CD4-positive, alpha-beta T cell treated with Interleukin-4 for 4 hours (primary cell): ENCODE measurements at regions not wholly inside any gene's neighbourhood (a gene's known extent, or its start where the extent isn't known, plus 50 kb on each side); places are given as distances from the start of the nearest gene placed in this dataset.
"Not testable (repeated sequence)": the region's sequence is repeated elsewhere in the genome, so short reads cannot be mapped to it uniquely, and the experiment has no call there.

Experiments
- DNase-seq: peaks from one replicate; pipeline ENCODE4 v3.0.0-alpha.2; 2020

- no peak for DNase-seq
These were observed 106.7 kb downstream of the RAP2B start for GRCh38 chr3:153268564-153269279.

- no peak for DNase-seq
These were observed 107.7 kb downstream of the RAP2B start for GRCh38 chr3:153269730-153270129.

- no peak for DNase-seq
These were observed 111.2 kb downstream of the RAP2B start for GRCh38 chr3:153273217-153273616.

GRCh38 chr3:153273767-153274435 lies 111.9 kb downstream of the RAP2B start:
- DNase-seq, result no peak

- DNase-seq, result no peak
These were observed 112.5 kb downstream of the RAP2B start for GRCh38 chr3:153274561-153274960.

GRCh38 chr3:153275514-153275913 lies 113.5 kb downstream of the RAP2B start:
- DNase-seq, result no peak

GRCh38 chr3:153277029-153277428 lies 115.0 kb downstream of the RAP2B start:
- no peak for DNase-seq

- not testable (repeated sequence) for DNase-seq
These were observed 119.4 kb downstream of the RAP2B start for GRCh38 chr3:153281236-153281997.

GRCh38 chr3:153282355-153282754 lies 120.3 kb downstream of the RAP2B start:
- no peak for DNase-seq

- DNase-seq, result peak; percentile 46
These were observed 122.4 kb downstream of the RAP2B start for GRCh38 chr3:153284282-153284938.

GRCh38 chr3:153285194-153285641 lies 123.2 kb downstream of the RAP2B start:
- DNase-seq, result no peak

- DNase-seq, result no peak
These were observed 124.0 kb downstream of the RAP2B start for GRCh38 chr3:153285982-153286381.

- DNase-seq, result peak; percentile 13
These were observed 125.0 kb downstream of the RAP2B start for GRCh38 chr3:153287017-153287416.

- DNase-seq, result peak; percentile 21
These were observed 127.3 kb downstream of the RAP2B start for GRCh38 chr3:153289334-153289808.

- peak; percentile 46 for DNase-seq
These were observed 128.4 kb downstream of the RAP2B start for GRCh38 chr3:153290268-153291015.

GRCh38 chr3:153291059-153291685 lies 129.1 kb downstream of the RAP2B start:
- peak; percentile 50 for DNase-seq

GRCh38 chr3:153293265-153293664 lies 131.2 kb downstream of the RAP2B start:
- no peak for DNase-seq

- no peak for DNase-seq
These were observed 133.9 kb downstream of the RAP2B start for GRCh38 chr3:153295901-153296300.

GRCh38 chr3:153305189-153305588 lies 143.2 kb downstream of the RAP2B start:
- no peak for DNase-seq

- DNase-seq, result no peak
These were observed 149.5 kb downstream of the RAP2B start for GRCh38 chr3:153311541-153311940.

- no peak for DNase-seq
These were observed 151.4 kb downstream of the RAP2B start for GRCh38 chr3:153313302-153313965.
